Skeletal muscle tissue (tissue), 3 donors: ENCODE measurements at regions not wholly inside any gene's neighbourhood (a gene's known extent, or its start where the extent isn't known, plus 50 kb on each side); places are given as distances from the start of the nearest gene placed in this dataset.

Experiments used
- H3K27ac ChIP-seq: one replicate; pipeline ENCODE4 v1.7.0; 2013; ENCODE audit warnings: mild to moderate bottlenecking, low read depth, low read length, inconsistent platforms
- H3K27me3 ChIP-seq, 3 donors: one replicate each; pipeline ENCODE4 v1.7.0; 2013; ENCODE audit warnings: low read length in 3 of 3; ENCODE audit not compliant: control insufficient read depth in 3 of 3, insufficient read depth in 3 of 3
- H3K36me3 ChIP-seq, 3 donors: one replicate each; pipeline ENCODE4 v1.7.0; 2013; ENCODE audit warnings: low read length in 3 of 3; ENCODE audit not compliant: control insufficient read depth in 3 of 3, insufficient read depth in 3 of 3
- H3K4me1 ChIP-seq, 3 donors: one replicate each; pipeline ENCODE4 v1.7.0; 2013; ENCODE audit warnings: low read length in 3 of 3, mild to moderate bottlenecking in 3 of 3; ENCODE audit not compliant: control insufficient read depth in 3 of 3, insufficient read depth in 3 of 3
- H3K4me3 ChIP-seq, 3 donors: one replicate each; pipeline ENCODE4 v1.7.0; 2013; ENCODE audit warnings: low read length in 3 of 3
- H3K9ac ChIP-seq, 3 donors: one replicate each; pipeline ENCODE4 v1.7.0; 2013; ENCODE audit warnings: low read length in 3 of 3, mild to moderate bottlenecking in 3 of 3, moderate library complexity in 2 of 3, low read depth in 1 of 3
- H3K9me3 ChIP-seq, 3 donors: one replicate each; pipeline ENCODE4 v1.7.0; 2013; ENCODE audit warnings: low read length in 3 of 3; ENCODE audit not compliant: control insufficient read depth in 3 of 3
- donor health status: Osteomylitis.

GRCh38 chr5:5031665-5032064 is 108.5 kb upstream of the ADAMTS16 start:
- Histone ChIP-seq H3K9ac (no peak overlapping the region), H3K27me3 (no peaks in the 10 kb centered on the region), H3K27ac (no peak overlapping the region), H3K9me3 (no peaks in the 10 kb centered on the region), H3K4me3 (no peak overlapping the region), H3K4me1 (no peaks in the 10 kb centered on the region), H3K36me3 (no peaks in the 10 kb centered on the region)

DNA sequence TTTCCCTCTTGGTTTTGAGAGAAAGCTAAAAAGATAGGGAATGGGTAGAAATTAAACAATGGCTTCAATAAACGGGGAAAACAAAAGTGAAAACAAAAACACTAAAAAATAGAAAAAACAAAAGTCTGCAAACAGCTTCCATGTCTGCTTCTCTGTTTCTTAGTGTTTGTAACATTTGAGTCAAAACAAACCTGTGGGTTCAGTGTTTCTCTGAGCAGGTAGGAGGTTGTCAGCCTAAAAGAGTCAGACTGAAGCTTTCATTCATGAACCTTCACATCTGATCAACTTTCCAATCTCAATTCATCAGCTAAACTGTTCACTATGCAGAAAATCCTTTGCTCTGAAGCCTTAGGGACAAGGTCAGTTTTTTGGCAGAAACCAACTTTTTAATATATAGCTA is 102.5 kb upstream of the ADAMTS16 start:
- no peak overlapping the region for H3K27ac ChIP-seq
- H3K36me3 ChIP-seq, result no peaks in the 10 kb centered on the region
- H3K9ac ChIP-seq, result no peak overlapping the region
- H3K4me1 ChIP-seq, result no peaks in the 10 kb centered on the region
- no peak overlapping the region for H3K4me3 ChIP-seq
- no peaks in the 10 kb centered on the region for H3K27me3 ChIP-seq
- H3K9me3 ChIP-seq, result no peaks in the 10 kb centered on the region

DNA sequence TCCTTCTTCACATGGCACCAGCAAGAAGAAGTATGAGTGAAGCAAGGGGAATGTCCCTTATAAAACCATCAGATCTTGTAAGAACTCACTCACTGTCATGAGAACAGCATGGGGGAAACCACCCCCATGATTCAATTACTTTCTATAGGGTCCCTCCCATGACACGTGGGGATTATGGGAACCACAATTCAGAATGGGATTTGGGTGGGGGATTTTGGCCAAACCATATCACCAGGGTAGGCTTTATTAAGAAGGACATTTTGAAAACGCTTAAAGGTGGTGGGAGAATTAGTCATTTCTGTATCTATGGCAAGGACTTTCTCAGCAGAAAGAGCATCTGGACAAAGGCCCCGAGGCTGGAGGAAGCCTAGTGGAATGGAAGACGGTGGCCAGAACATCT is 100.2 kb upstream of the ADAMTS16 start:
- Histone ChIP-seq H3K9ac (no peak overlapping the region), H3K4me3 (no peak overlapping the region), H3K4me1 (no peaks in the 10 kb centered on the region), H3K27me3 (no peaks in the 10 kb centered on the region), H3K27ac (no peak overlapping the region), H3K36me3 (no peaks in the 10 kb centered on the region), H3K9me3 (no peaks in the 10 kb centered on the region)

DNA sequence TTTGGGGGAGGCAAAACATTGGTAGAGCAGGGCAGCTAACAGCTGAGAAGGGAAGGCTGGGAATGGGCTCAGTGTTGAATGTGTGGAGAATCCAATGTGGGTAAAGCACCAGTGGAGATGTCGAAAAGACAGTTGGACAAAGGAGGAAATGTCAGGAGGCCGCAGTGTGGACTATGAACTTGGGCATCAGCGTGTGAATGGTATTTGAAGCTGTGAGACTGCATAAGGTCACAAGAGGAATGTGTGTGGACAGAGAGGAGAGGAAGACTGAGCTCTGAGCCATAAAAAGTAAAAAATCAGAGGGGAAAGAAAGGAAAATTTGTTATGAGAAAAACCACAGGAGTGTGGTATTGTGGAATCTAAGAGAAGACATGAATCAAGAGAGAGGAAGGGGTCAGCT is 99.4 kb upstream of the ADAMTS16 start:
- Histone ChIP-seq H3K36me3 (no peaks in the 10 kb centered on the region), H3K27ac (no peak overlapping the region), H3K4me1 (no peaks in the 10 kb centered on the region), H3K9me3 (no peaks in the 10 kb centered on the region), H3K9ac (no peak overlapping the region), H3K4me3 (no peak overlapping the region), H3K27me3 (no peaks in the 10 kb centered on the region)

DNA sequence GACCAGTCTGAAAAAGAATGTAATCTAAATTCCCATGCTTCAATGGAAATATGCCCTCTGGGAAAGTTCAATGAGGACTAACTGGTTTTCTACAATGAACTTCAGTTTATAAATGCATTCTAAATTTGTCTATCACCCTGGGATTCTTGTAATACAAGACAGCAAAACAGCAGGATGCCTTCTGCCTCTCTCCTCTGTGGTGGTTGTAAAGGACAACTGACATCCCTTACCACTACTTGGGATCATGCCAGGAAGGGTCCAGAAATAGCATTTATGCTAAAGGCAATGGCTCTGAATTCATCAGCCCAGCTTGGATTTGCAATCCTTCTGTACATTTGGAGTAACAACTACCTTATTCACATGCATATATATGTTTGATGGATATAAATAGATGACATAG is 97.3 kb upstream of the ADAMTS16 start:
- Histone ChIP-seq H3K27ac (no peak overlapping the region), H3K9me3 (no peaks in the 10 kb centered on the region), H3K27me3 (no peaks in the 10 kb centered on the region), H3K4me1 (no peaks in the 10 kb centered on the region), H3K9ac (no peak overlapping the region), H3K36me3 (no peaks in the 10 kb centered on the region), H3K4me3 (no peak overlapping the region)

- Histone ChIP-seq H3K9me3 (no peaks in the 10 kb centered on the region), H3K27ac (no peak overlapping the region), H3K36me3 (no peaks in the 10 kb centered on the region), H3K9ac (no peak overlapping the region), H3K4me3 (no peak overlapping the region), H3K27me3 (no peaks in the 10 kb centered on the region), H3K4me1 (no peaks in the 10 kb centered on the region)
Measured at GRCh38 chr5:5043346-5043745, 96.8 kb upstream of the ADAMTS16 start.

GRCh38 chr5:5044247-5044840 is 95.8 kb upstream of the ADAMTS16 start:
- no peaks in the 10 kb centered on the region for H3K27me3 ChIP-seq
- H3K36me3 ChIP-seq, result no peaks in the 10 kb centered on the region
- no peak overlapping the region for H3K27ac ChIP-seq
- no peak overlapping the region for H3K4me3 ChIP-seq
- H3K9me3 ChIP-seq, result no peaks in the 10 kb centered on the region
- H3K4me1 ChIP-seq, result no peaks in the 10 kb centered on the region
- no peak overlapping the region for H3K9ac ChIP-seq

- no peaks in the 10 kb centered on the region for H3K9me3 ChIP-seq
- H3K4me1 ChIP-seq, result no peaks in the 10 kb centered on the region
- H3K27ac ChIP-seq, result no peak overlapping the region
- H3K27me3 ChIP-seq, result peaks cover 0 to 4% (median 0%) of the 10 kb centered on the region in 3 donors
- H3K36me3 ChIP-seq, result no peaks in the 10 kb centered on the region
- no peak overlapping the region for H3K4me3 ChIP-seq
- H3K9ac ChIP-seq, result no peak overlapping the region
Measured at GRCh38 chr5:5046680-5047502, 93.2 kb upstream of the ADAMTS16 start.

DNA sequence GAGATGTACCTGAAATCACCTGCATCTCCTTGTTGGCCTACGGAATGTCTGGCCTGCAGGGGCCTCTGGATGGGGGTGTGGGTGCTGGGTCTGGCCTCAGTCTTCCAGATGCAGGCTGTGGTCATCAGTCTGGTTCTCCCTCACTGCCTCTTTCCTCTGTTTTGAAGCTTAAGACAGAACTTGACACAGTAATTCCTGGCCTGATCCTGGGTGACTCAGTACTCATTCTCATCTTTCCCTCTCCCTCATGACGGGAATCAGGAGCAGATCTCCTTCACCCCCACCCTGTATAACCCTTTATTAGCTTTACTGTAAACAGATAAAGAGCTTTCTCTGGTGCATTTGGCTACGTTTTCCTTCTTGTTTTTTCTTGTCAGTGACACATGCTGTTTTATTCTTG is 89.3 kb upstream of the ADAMTS16 start:
- Histone ChIP-seq H3K9me3 (no peaks in the 10 kb centered on the region), H3K9ac (no peak overlapping the region), H3K27me3 (peaks cover 0 to 4% (median 0%) of the 10 kb centered on the region in 3 donors), H3K27ac (no peak overlapping the region), H3K4me3 (no peak overlapping the region), H3K36me3 (no peaks in the 10 kb centered on the region), H3K4me1 (no peaks in the 10 kb centered on the region)

- H3K27ac ChIP-seq, result no peak overlapping the region
- no peaks in the 10 kb centered on the region for H3K4me1 ChIP-seq
- H3K36me3 ChIP-seq, result no peaks in the 10 kb centered on the region
- no peaks in the 10 kb centered on the region for H3K27me3 ChIP-seq
- H3K9ac ChIP-seq, result no peak overlapping the region
- no peaks in the 10 kb centered on the region for H3K9me3 ChIP-seq
- no peak overlapping the region for H3K4me3 ChIP-seq
Measured at GRCh38 chr5:5055712-5056111, 84.4 kb upstream of the ADAMTS16 start.
